ENCODE measurements at regions not wholly inside any gene's neighbourhood (a gene's known extent, or its start where the extent isn't known, plus 50 kb on each side); places are given as distances from the start of the nearest gene placed in this dataset.
"Not testable (repeated sequence)": the region's sequence is repeated elsewhere in the genome, so short reads cannot be mapped to it uniquely, and the experiment has no call there.

GRCh38 chr17:20903549-20903948, 139.3 kb downstream of the USP22 start:
- not testable (repeated sequence) for DNase-seq (ENCODE audit: low read depth in 2 of 2)

- peak; percentile 56 to 71 for DNase-seq (ENCODE audit: low read depth in 2 of 2)
Observed at GRCh38 chr17:20908313-20909267, 134.2 kb downstream of the USP22 start.

GRCh38 chr17:20914658-20915057, 128.2 kb downstream of the USP22 start:
- no peak for DNase-seq (ENCODE audit: low read depth in 2 of 2)

GRCh38 chr17:20916383-20916782, 126.4 kb downstream of the USP22 start:
- DNase-seq (ENCODE audit: low read depth in 2 of 2): no peak

GRCh38 chr17:20917610-20918306, 125.1 kb downstream of the USP22 start:
- DNase-seq (ENCODE audit: low read depth in 2 of 2): not testable (repeated sequence)

- DNase-seq (ENCODE audit: low read depth in 2 of 2): no peak
Observed at GRCh38 chr17:20920095-20920814, 122.6 kb downstream of the USP22 start.

- no peak for DNase-seq (ENCODE audit: low read depth in 2 of 2)
Observed at GRCh38 chr17:20920815-20921199, 122.0 kb downstream of the USP22 start.

GRCh38 chr17:20922128-20922670, 120.6 kb downstream of the USP22 start:
- DNase-seq (ENCODE audit: low read depth in 2 of 2): no peak

- no peak for DNase-seq (ENCODE audit: low read depth in 2 of 2)
Observed at GRCh38 chr17:20924306-20924705, 118.5 kb downstream of the USP22 start.

GRCh38 chr17:20925091-20925490, 117.7 kb downstream of the USP22 start:
- no peak for DNase-seq (ENCODE audit: low read depth in 2 of 2)

GRCh38 chr17:20925954-20926353, 116.9 kb downstream of the USP22 start:
- DNase-seq (ENCODE audit: low read depth in 2 of 2): no peak

- DNase-seq (ENCODE audit: low read depth in 2 of 2): no peak
Observed at GRCh38 chr17:20926532-20926931, 116.3 kb downstream of the USP22 start.

GRCh38 chr17:20927308-20927977, 115.4 kb downstream of the USP22 start:
- DNase-seq (ENCODE audit: low read depth in 2 of 2): no peak

- DNase-seq (ENCODE audit: low read depth in 2 of 2): no peak
Observed at GRCh38 chr17:20929334-20929733, 113.5 kb downstream of the USP22 start.

- DNase-seq (ENCODE audit: low read depth in 2 of 2): no peak
Observed at GRCh38 chr17:20930081-20930760, 112.6 kb downstream of the USP22 start.

- not testable (repeated sequence) for DNase-seq (ENCODE audit: low read depth in 2 of 2)
Observed at GRCh38 chr17:20933040-20933439, 109.8 kb downstream of the USP22 start.

GRCh38 chr17:20934288-20934687, 108.5 kb downstream of the USP22 start:
- no peak for DNase-seq (ENCODE audit: low read depth in 2 of 2)

GRCh38 chr17:20935740-20936139, 107.1 kb downstream of the USP22 start:
- DNase-seq (ENCODE audit: low read depth in 2 of 2): no peak

- DNase-seq (ENCODE audit: low read depth in 2 of 2): no peak
Observed at GRCh38 chr17:20938244-20938643, 104.6 kb downstream of the USP22 start.

- no peak for DNase-seq (ENCODE audit: low read depth in 2 of 2)
Observed at GRCh38 chr17:20938988-20939615, 103.7 kb downstream of the USP22 start.

Data from stimulated activated CD4-positive, alpha-beta T cell treated with anti-CD3 and anti-CD28 coated beads, Interleukin-15, amount 100 ng/mL, for 48 hours (primary cell).